Head of caudate nucleus (tissue), 42 donors: ENCODE measurements at regions not wholly inside any gene's neighbourhood (a gene's known extent, or its start where the extent isn't known, plus 50 kb on each side); places are given as distances from the start of the nearest gene placed in this dataset.
"Not testable (repeated sequence)": the region's sequence is repeated elsewhere in the genome, so short reads cannot be mapped to it uniquely, and the experiment has no call there.

Source experiments
- DNase-seq, 42 donors: peaks; one replicate each; pipeline versions ENCODE4 v3.0.0 to v3.0.0-alpha.2; 2020 to 2021; ENCODE audit warnings: mixed read lengths in 7 of 42
- intact Hi-C: fragments of 100-400 bp; cut with DNase I; formaldehyde crosslinking; loops from one replicate; pipeline ENCODE4 v1.15.0; 2022

DNA sequence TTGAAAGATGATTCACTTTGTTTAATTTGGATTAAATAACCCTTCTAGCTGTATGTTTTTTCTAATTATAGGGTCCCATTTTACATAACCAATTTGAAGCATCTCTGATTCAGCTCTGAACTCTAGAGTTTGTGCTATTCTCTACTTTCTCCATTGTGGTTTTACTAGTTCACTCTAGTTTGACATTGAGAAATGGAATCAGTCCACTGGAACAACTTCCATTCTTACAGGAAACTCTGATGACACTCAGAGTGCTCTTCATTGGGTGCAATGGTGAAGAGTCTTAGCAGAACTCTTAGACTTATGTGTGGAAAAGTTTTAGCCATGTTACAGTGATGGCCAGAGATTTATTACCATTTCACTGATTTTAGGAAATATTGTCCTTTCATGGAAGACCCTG is 140.7 kb downstream of the DYRK2 start:
- intact Hi-C loops: no loop called here
- no peak for DNase-seq

DNA sequence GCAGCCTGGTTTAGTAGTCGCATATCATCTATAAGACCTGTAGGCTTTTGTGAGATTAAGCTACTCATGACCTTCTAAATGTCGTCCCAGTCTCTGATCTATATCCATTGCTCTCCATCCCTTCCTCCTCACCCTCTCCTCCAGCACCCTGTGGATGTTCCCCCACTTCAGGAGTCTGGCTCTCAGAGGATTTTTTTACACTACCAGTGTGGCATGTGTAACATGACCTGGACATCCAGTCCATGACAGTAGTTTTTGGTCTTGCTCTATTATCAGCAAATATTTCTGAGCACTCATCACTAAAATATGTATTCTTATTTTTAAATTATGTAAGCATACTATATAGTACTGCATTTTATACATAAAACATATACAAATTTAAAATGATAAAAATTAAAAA is 142.1 kb downstream of the DYRK2 start:
- DNase-seq: no peak
- intact Hi-C loops: no loop called here

DNA sequence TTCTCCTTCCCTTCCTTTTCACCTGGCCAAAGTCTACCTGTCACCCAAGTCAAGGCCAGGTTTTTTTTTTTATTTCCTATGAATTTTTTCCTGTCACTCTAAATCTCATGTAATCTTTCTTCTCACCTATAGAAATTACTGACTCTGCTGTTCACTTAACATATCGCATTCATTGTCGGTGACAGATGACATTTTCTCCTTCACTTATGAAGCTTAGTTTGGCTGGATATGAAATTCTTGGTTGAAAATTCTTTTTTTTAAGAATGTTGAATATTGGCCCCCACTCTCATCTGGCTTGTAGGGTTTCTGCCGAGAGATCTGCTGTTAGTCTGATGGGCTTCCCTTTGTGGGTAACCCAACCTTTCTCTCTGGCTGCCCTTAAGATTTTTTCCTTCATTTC is 142.8 kb downstream of the DYRK2 start:
- DNase-seq, intact Hi-C loops: not testable (repeated sequence)

DNA sequence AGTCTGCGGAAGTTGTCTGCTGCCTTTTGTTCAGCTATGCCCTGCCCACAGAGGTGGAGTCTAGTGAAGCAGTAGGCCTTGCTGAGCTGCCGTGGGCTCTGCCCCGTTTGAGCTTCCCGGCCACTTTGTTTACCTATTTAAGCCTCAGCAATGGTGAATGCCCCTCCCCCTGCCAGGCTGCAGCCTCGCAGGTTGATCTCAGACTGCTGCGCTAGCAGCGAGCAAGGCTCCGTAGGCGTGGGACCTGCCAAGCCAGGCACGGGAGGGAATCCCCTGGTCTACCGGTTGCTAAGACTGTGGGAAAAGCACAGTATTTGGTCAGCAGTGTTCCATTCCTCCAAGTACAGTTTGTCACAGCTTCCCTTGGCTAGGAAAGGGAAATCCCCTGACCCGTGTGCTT is 143.6 kb downstream of the DYRK2 start:
- intact Hi-C loops: no loop called here
- no peak for DNase-seq

DNA sequence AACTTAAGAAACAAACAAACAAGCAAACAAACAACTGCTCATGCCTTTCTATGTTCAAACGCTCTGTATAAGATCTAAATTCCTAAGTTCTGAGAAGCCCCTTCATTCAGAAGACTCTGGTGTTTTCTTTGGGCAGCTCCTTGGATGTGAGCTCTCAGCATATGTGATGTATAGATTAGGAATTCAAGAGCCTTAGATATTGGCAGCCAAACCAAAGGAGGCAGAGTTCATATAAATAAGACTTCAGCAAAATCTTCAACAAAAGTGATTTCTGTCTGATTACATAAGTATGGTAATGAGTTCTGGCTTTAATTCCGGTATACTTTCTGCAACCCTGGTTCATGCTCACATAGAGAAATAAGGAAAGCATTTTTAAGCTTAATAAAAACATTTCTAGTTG is 145.6 kb downstream of the DYRK2 start:
- DNase-seq: no peak
- intact Hi-C loops: no loop called here

DNA sequence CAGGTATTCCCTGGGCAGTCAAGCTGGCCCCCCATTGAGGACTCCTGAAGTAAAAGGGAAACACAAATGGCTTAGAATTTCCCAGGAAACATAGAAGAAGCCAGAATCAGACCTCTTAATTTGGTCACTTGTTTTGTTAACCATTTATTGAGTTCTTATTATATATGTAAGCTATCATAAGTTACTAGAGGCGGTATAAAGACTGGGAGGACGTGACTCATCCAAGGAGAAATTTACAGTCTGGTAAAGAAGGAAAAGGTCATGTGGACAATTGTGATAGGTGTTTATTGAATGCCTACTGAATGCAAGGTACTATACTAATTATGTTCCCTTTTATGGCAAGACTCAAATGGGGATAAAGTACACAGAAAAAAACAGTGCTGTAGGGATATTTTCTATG is 146.7 kb downstream of the DYRK2 start:
- DNase-seq: no peak
- intact Hi-C loops: no loop called here

DNA sequence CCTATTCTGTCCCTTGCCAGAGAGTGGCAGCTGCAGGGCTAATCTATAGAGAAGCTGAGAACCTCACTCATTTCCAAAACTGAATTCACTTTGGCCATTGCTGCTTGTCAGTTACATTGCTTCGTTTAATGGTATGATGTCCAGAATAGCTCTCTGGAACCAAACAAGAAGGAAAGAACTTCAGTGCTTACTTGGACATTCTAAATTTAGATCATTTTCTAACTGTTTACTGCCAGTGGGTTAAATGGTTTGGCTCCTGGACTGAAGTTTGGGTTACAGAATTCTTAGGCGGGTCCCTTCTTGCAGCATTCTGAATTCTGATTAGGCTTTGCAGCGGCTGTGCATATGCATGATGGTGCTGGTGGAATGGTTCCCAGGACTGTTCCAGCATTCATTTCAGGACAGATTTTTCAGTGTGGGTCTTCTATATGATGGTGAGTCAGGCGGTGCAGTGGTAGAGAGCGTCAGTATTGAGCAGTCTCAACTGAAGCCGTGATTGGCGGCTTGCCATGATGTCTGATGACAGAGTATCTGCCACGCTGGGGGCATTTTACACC is 148.7 kb downstream of the DYRK2 start:
- peak in 10 of 42 donors; percentile 4 to 59 (median 20) for DNase-seq
- intact Hi-C loops: no loop called here

DNA sequence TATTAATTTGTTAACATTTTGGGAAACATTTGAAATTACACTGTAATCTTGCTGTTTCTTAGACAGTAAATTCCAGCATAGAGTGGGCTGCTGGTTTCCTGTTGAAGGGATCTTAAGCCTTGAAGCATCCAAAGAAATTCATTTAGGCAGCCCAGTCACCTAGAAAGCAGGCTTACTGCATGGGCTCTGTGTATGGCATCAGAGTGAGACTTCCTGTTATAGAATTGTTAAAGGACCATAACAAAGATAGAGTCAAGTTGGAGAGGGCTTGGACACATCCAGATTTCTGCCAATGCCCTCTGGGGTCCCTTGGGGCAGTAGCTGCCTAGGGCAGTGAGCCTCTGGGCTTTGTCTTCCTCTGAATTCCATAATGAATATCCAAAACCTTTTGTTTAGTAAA is 149.2 kb downstream of the DYRK2 start:
- intact Hi-C loops: no loop called here
- no peak for DNase-seq

DNA sequence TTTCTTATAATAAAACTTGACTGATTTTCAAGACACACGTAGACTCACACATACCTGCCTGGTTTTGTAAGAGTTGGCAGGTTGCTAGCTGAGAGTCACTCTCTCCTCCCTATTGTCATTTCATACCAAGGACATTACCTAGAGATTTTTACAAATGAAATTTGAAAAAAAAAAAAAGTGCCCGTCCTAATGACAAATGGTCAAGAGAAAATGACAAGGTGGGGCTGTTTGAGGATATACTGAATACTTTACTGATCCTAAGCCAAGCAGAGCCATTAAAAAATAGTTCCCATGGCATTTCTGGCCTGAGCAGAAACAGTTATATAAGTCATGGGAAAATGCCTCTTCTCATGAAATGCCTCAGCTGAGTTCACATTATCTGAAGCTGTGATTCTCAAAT is 150.2 kb downstream of the DYRK2 start:
- intact Hi-C loops: no loop called here
- DNase-seq: no peak

DNA sequence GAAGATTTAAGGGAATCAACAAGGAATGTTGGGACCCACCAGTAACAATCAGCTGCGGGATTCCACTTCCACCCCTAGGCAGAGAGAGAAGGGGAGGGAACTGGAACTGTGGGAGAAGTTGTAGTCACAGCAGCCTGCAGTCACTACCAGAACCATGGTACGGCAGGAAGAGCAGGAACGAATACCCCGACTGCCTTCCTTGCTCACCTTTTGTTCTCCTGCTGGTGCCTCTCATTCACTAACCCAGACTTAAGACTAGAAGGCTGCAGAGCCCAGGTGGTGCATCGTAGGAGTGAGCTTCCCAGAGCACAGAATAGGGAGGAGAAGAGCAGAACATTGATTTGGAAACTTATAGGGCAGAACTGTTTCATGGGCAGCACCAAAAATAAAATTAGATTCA is 154.2 kb downstream of the DYRK2 start:
- intact Hi-C loops: no loop called here
- no peak for DNase-seq

DNA sequence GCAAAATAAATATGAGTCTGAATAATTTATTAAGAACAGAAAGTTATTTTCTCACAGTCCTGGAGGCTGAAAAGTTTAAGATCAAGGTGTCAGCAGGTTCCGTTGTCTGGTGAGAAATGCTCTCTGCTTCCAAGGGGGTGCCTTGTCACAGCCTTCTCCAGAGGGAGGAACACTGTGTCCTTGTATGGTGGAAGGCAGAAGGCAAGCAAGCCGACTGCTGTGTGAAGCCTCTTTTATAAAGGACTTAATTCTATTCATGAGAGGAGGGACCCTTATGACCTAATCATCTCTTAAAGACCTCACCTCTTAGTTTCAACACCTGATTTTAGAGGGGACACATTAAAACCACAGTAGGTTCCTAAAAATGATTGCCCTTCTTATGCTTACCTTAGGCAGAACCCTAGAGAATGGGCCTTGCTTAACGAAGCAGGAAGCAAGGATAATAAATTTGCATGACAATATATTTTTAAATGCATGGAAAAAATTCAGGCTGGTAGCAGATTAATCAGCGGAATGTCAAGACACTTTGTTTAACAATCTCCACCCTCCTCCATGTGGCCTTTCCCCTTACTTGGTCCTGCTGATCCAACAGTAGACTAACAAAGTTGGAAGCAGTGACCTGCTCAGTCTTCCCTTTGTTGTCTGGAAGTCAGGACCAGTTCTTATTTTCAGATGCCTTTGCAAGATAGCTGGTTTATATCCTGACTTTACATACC is 154.9 kb downstream of the DYRK2 start:
- DNase-seq: no peak
- intact Hi-C loops: no loop called here

DNA sequence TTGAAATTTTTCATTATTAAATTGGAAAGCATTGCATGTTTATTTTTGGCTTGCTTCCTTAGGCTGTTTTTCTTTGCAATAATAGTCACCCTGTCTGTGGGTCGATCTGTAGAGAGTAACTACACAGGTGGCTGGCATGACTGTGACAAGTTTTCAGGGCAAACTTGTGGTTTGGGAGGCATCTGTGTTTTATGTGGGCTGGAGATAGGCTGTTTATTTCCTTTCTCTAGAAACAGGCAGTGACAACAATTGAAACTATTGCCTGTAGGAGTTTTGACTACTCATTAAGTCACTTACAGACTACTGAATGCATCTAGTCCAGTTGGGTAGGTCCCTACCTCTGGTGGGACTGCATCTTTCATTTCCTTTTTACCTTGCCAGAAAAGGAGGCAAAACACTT is 155.6 kb downstream of the DYRK2 start:
- intact Hi-C loops: no loop called here
- DNase-seq: no peak

DNA sequence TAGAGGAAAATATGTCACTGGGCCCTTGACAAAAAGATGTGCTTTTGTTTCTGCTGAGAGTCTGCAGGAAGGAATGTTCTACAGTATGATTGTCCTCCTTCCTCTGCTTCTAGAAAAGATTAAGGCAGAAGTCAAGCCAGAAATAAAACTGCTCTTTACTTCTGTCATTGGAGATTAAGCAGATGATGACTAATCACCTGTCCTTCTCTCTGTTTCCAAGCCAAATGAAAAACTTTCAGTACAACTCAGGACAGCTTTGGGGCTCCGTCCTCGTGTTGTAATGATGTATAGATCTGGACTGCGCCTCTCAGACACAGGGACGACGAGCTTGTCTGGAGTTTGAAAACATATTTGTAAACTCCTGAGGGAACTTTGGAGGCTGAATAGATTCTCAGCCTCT is 159.3 kb downstream of the DYRK2 start:
- DNase-seq: no peak
- intact Hi-C loops: no loop called here

DNA sequence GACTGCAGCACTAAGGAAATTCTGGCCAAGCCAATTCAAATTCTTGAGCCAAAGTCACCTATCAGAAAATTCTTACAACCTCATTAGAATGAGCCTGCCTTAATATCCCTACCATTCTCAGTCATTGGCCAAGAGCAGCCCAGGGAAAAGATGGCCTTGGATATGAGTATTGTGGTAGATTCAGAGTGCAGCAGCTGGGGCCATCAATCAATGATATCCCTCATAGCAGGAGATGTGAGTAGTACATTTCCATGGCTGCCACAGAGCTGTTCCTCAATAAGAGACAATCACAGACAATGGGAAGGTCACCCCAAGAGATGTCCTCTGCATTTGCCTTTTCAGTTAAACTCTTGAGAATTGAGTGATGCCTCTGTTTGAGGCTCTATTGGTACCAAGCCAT is 161.6 kb downstream of the DYRK2 start:
- DNase-seq: no peak
- intact Hi-C loops: no loop called here

DNA sequence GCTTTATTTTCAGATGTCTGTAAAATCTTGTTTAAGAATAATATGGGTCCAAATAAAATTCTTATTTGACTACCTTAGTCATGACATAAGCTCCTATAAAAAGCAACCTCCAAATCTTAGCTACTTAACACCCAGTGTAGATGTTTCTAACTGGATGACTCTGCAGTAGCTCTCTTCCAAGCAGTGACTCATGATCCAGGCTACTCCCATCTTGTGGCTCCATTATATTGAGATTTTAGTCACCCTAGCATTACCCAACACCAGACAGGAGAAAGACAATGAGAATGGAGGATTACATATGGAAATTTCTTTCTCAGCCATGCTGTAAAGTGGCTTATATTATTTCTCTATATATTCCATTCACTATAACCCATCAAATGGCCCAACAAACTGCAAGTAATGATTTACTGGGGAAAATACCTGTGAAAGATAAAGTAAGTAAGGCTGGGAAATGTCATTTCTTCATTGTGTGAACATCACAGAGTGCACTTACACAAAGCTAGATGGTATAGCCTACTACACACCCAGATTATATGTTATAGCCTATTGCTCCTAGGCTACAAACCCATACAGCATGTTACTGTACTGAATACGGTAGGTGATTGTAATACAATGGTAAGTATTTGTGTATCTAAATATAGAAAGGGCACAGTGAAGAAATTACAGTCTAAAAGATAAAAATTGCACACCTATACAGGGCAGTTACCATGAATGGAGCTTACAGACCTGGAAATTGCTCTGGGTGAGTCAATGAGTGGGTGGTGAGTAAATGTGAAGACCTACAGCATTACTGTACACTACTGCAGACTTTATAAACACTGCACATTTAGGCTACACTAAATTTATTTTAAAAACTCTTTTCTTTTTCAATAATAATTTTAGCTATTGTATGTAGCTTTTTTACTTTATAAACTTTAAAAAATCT is 163.2 kb downstream of the DYRK2 start:
- intact Hi-C loops: no loop called here
- no peak for DNase-seq

DNA sequence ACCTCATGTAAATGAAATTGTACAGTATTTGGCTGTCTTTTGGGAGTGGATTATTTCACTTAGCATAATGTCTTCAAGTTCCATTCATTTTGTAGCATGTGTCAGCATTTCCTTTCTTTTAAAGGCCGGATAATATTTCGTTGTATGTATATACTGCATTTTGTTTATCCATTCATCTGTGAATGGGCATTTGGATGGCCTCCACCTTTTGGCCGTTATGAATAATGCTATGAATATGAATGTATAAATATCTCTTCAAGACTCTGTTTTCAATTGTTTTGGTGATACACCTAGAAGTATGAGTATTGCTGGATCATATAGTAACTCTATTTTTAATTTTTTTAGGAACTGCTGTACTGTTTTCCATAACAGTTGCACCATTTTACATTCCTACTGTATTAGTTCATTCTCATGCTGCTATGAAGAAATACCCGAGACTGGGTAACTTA is 164.9 kb downstream of the DYRK2 start:
- no peak for DNase-seq
- intact Hi-C loops: no loop called here

DNA sequence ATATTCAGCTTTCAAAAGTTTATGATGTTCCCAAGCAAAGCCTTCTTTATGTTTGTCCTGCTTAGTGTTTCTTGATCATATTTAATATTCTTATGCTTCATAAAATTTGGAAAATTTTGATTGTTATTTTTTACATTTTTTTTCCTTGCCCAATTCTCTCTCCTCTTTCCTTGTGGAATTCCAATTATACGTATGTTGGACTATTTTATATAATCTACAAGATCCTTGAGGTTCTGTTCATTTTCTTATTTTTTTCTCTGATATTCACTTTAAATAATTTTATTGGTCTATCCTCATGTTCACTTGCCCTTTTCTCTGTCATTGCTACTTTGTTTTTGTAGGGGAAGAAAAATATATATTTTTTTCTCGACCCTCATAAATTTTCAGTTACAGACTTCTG is 167.7 kb downstream of the DYRK2 start:
- intact Hi-C loops: no loop called here
- no peak for DNase-seq

DNA sequence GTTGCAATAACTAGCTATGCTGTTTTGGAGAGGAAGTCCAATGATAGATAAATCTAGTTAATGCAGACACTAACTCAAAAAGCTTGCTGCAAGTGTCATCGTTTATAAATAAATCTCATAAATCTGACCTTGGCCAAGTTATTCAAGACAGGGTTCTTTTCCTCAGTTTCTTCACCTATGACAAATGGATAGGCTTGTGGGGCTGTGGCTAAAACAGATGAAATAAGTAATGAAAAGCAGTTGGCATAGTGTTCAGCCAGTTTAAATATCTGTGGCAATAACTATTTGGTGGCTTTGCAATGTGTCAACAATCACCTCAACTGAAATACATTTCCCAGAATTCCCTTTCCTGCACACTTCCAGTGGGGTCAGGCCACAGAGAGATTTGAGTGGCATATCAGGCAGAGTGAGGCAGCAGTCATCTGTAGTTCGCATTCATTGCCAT is 169.9 kb downstream of the DYRK2 start:
- intact Hi-C loops: no loop called here
- no peak for DNase-seq

DNA sequence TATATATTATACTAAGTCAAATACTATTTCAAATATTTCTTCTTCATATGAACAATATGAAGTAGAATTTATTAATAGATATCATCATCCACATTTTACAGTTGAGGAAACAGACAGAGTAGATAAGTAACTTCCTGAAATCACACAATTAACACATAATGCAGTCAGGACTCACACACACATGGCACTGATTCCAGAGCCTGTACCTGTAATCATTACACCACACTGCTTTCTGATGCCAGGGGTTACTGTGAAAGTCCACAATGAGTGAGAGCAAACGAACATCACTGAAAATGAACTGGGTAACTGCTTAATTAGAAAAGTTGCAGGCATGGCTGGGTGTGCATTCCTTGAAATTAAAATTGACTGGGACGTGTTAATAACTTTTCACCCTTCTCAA is 169.3 kb upstream of the IFNG-AS1 start:
- intact Hi-C loops: no loop called here
- no peak for DNase-seq

DNA sequence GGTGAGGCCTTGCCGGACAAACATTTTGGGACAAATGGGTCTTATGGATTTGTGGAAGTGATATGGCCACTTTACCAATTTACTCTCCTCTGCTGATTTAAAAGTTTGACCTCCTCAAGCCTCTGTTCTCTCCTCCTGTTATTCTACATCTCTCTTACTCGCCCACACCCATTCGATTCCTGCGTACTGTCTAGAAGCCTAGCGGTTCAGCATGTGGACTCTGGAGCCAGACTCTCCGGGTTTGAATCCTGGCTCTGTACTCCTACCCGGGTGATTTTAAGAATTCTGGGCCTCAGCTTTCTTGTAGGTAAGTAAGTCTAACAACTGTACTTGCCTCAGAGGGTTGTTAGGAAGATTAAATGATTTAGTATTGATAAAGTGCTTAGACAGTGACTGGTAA is 168.6 kb upstream of the IFNG-AS1 start:
- DNase-seq: no peak
- intact Hi-C loops: no loop called here
